ENCODE measurements at regions not wholly inside any gene's neighbourhood (a gene's known extent, or its start where the extent isn't known, plus 50 kb on each side); places are given as distances from the start of the nearest gene placed in this dataset.
"Not testable (repeated sequence)": the region's sequence is repeated elsewhere in the genome, so short reads cannot be mapped to it uniquely, and the experiment has no call there.

GRCh38 chr4:125796138-125796537 lies 481.4 kb downstream of the FAT4 start:
- no peak overlapping the region for H3K27ac Mint-ChIP-seq (ENCODE audit: unreplicated experiment)
- DNase-seq (ENCODE audit: low read depth, low spot score): no peak
- peaks cover 2% of the 10 kb centered on the region for H3K9me3 Mint-ChIP-seq
- H3K36me3 Mint-ChIP-seq (ENCODE audit: low read depth): no peaks in the 10 kb centered on the region
- no peaks in the 10 kb centered on the region for H3K27me3 Mint-ChIP-seq (ENCODE audit: low read depth)
- TF ChIP-seq CTCF (conservative IDR thresholded peaks at IDR 0.05): no peak
- H3K4me1 Mint-ChIP-seq: peaks cover 4% of the 10 kb centered on the region
- no peak overlapping the region for H3K4me3 Mint-ChIP-seq

GRCh38 chr4:125797621-125798020 lies 482.9 kb downstream of the FAT4 start:
- H3K27me3 Mint-ChIP-seq (ENCODE audit: low read depth); H3K9me3 Mint-ChIP-seq; H3K36me3 Mint-ChIP-seq (ENCODE audit: low read depth); DNase-seq (ENCODE audit: low read depth, low spot score); H3K4me3 Mint-ChIP-seq; H3K4me1 Mint-ChIP-seq; H3K27ac Mint-ChIP-seq (ENCODE audit: unreplicated experiment): not testable (repeated sequence)

GRCh38 chr4:125801373-125801772 lies 486.6 kb downstream of the FAT4 start:
- DNase-seq (ENCODE audit: low read depth, low spot score): no peak
- Mint-ChIP-seq H3K9me3 (no peaks in the 10 kb centered on the region), H3K36me3 (ENCODE audit: low read depth) (no peaks in the 10 kb centered on the region), H3K4me1 (peaks cover 4% of the 10 kb centered on the region), H3K27ac (ENCODE audit: unreplicated experiment) (no peak overlapping the region), H3K27me3 (ENCODE audit: low read depth) (no peaks in the 10 kb centered on the region), H3K4me3 (no peak overlapping the region)
- TF ChIP-seq CTCF (conservative IDR thresholded peaks at IDR 0.05): no peak

GRCh38 chr4:125801924-125802323 lies 487.2 kb downstream of the FAT4 start:
- Mint-ChIP-seq H3K4me1 (peaks cover 4% of the 10 kb centered on the region), H3K36me3 (ENCODE audit: low read depth) (no peaks in the 10 kb centered on the region), H3K4me3 (no peak overlapping the region), H3K27ac (ENCODE audit: unreplicated experiment) (no peak overlapping the region), H3K27me3 (ENCODE audit: low read depth) (no peaks in the 10 kb centered on the region), H3K9me3 (no peaks in the 10 kb centered on the region)
- DNase-seq (ENCODE audit: low read depth, low spot score): no peak
- no peak for TF ChIP-seq CTCF (conservative IDR thresholded peaks at IDR 0.05)

GRCh38 chr4:125808022-125808421 lies 493.3 kb downstream of the FAT4 start:
- no peak for DNase-seq (ENCODE audit: low read depth, low spot score)
- Mint-ChIP-seq H3K27ac (ENCODE audit: unreplicated experiment) (no peak overlapping the region), H3K4me3 (no peak overlapping the region), H3K4me1 (no peaks in the 10 kb centered on the region), H3K36me3 (ENCODE audit: low read depth) (no peaks in the 10 kb centered on the region), H3K27me3 (ENCODE audit: low read depth) (no peaks in the 10 kb centered on the region), H3K9me3 (no peaks in the 10 kb centered on the region)
- no peak for TF ChIP-seq CTCF (conservative IDR thresholded peaks at IDR 0.05)

- no peak for DNase-seq (ENCODE audit: low read depth, low spot score)
- Mint-ChIP-seq H3K27me3 (ENCODE audit: low read depth) (no peaks in the 10 kb centered on the region), H3K4me1 (no peaks in the 10 kb centered on the region), H3K27ac (ENCODE audit: unreplicated experiment) (no peak overlapping the region), H3K4me3 (no peak overlapping the region), H3K36me3 (ENCODE audit: low read depth) (no peaks in the 10 kb centered on the region), H3K9me3 (peaks cover 2% of the 10 kb centered on the region)
- TF ChIP-seq CTCF (conservative IDR thresholded peaks at IDR 0.05): no peak
These were observed 493.8 kb downstream of the FAT4 start for GRCh38 chr4:125808570-125808969.

All from neural crest cell (in vitro differentiated cells).